Spleen (tissue), 7 donors: ENCODE measurements at regions not wholly inside any gene's neighbourhood (a gene's known extent, or its start where the extent isn't known, plus 50 kb on each side); places are given as distances from the start of the nearest gene placed in this dataset.

Source experiments
- CTCF ChIP-seq, 11 experiments: fragments of 200-600 bp in 7 of 11; fragments of 450-650 bp in 4 of 11; sonication (generic) in 4 of 11; IDR thresholded peaks in 8 of 11; conservative IDR thresholded peaks in 3 of 11; 1 replicate in 7 of 11; 2 replicates in 4 of 11; pipeline versions ENCODE4 v1.4.0 to v1.8.0; 2016 to 2021; ENCODE audit warnings: antibody characterized with exemption in 11 of 11, inconsistent platforms in 4 of 11, mild to moderate bottlenecking in 1 of 11
- POLR2A ChIP-seq, 3 donors: fragments of 450-650 bp; IDR thresholded peaks; one replicate each; pipeline ENCODE4 v1.5.1; 2017; ENCODE audit warnings: antibody characterized with exemption in 3 of 3, mild to moderate bottlenecking in 1 of 3
- POLR2AphosphoS5 ChIP-seq, 3 donors: sonication (generic); formaldehyde crosslinking; IDR thresholded peaks; one replicate each; pipeline ENCODE4 v1.5.1; 2017; ENCODE audit warnings: antibody characterized with exemption in 3 of 3
- donor health status: DM: no; HTN: no; CAD: no; lungs with moderate emphysema.
- donor health status: DM: no; HTN: no; CAD: no.
- donor health status: DM: no; HTN: no; CAD: no.

- TF ChIP-seq CTCF (IDR thresholded peaks at IDR 0.05 in 8 of 11, conservative IDR thresholded peaks at IDR 0.05 in 3 of 11): no peak
- no peak for TF ChIP-seq POLR2AphosphoS5 (IDR thresholded peaks at IDR 0.05)
- TF ChIP-seq POLR2A (IDR thresholded peaks at IDR 0.05): no peak
Observed at GRCh38 chr11:80533463-80533862, 1092.6 kb upstream of the TENM4 start.
